Omental fat pad (tissue), 3 donors: ENCODE measurements at regions not wholly inside any gene's neighbourhood (a gene's known extent, or its start where the extent isn't known, plus 50 kb on each side); places are given as distances from the start of the nearest gene placed in this dataset.

Source experiments
- ATAC-seq: fragments of 150-250 bp; one replicate; pipeline ENCODE4 v1.9.1; 2016; ENCODE audit warnings: mild to moderate bottlenecking, moderate library complexity; ENCODE audit not compliant: low FRiP score
- DNase-seq: peaks from one replicate; pipeline ENCODE4 v3.0.0-alpha.2; 2019; ENCODE audit warnings: low spot score
- CTCF ChIP-seq, 3 donors: fragments of 450-650 bp; IDR thresholded peaks; one replicate each; pipeline ENCODE4 v1.5.1; 2016 to 2017; ENCODE audit warnings: antibody characterized with exemption in 3 of 3, mild to moderate bottlenecking in 3 of 3, moderate library complexity in 2 of 3

DNA sequence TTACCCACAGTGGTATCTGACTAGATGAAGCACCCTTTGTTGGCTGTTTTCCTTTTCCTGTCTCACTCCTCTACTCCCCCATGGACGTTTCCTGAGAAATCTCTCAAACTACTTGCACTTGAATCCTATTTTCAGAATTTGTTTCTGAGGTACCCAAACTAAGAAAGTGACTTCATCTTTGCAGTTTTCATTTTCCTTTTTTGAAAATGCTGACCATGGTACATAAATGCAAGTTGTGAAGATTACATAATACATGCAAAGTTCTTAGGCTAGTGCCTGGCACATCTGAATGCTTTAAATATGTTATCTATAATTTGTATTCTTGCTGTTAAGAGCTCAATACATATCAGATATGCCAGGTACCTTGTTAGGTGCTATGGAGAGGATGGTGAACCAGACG lies 644.7 kb upstream of the TENM4 start:
- ATAC-seq (no peak), DNase-seq (no peak)
- TF ChIP-seq CTCF (IDR thresholded peaks at IDR 0.05): no peak

DNA sequence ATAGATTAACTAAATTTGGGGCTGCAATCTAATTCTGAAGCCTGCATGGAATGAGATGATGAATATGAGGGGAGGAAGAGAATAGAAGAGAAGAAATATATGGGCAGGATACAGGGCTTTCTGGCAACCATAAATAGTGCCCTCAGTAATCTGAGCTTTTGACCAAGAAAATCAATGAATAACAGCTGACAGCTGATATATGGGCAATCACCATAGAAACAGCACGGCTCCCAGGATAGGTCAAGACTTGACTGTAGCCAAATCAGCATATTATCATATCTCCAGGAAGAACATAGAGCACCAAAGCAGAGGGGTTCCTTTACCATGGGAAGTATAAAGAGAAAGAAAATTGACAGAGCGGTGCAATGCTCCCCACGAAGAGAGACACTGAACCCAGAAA lies 643.8 kb upstream of the TENM4 start:
- no peak for TF ChIP-seq CTCF (IDR thresholded peaks at IDR 0.05)
- DNase-seq (no peak), ATAC-seq (no peak)

GRCh38 chr11:80083531-80083951 lies 642.7 kb upstream of the TENM4 start:
- TF ChIP-seq CTCF (IDR thresholded peaks at IDR 0.05): no peak
- DNase-seq (no peak), ATAC-seq (peak; percentile 87)

- DNase-seq (no peak), ATAC-seq (no peak)
- no peak for TF ChIP-seq CTCF (IDR thresholded peaks at IDR 0.05)
Observed at GRCh38 chr11:80082406-80082805, 641.6 kb upstream of the TENM4 start.

DNA sequence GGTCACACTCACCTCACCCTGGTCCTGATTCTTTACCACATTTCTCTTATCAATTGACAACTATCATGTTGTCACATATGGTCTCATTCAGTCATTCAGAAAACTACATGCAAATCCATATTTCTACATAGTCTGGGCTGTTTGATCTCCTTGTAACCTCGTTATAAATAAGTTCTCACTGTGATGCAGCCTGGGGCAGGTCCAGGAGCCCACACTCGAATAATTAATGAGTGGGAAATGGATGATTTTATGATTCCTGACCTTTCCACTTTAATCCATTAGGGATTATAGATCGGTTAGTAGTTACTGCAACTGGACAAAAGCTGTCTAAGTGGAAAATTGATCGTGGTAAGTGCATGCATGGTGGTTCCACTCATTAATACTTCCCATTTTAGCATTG lies 636.3 kb upstream of the TENM4 start:
- ATAC-seq (no peak), DNase-seq (no peak)
- TF ChIP-seq CTCF (IDR thresholded peaks at IDR 0.05): no peak

DNA sequence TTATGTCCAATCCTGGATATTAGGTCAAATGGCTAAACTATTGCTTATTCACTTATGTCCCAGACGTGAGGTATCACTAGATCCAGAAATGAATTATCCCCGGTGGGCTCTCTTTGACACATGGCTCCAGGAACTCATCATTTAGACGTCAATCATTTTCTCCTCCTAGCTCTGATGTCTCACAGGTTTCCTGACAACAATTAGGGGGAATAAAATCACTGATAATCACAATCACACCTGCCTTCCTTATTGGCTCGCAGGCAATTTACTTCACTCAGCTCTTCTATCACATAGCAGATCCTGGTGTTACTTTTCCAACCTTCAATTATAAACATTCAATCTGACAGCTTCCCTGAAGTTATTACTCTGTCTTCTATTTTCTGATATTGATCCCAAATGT lies 634.0 kb upstream of the TENM4 start:
- no peak for TF ChIP-seq CTCF (IDR thresholded peaks at IDR 0.05)
- ATAC-seq (no peak), DNase-seq (no peak)

DNA sequence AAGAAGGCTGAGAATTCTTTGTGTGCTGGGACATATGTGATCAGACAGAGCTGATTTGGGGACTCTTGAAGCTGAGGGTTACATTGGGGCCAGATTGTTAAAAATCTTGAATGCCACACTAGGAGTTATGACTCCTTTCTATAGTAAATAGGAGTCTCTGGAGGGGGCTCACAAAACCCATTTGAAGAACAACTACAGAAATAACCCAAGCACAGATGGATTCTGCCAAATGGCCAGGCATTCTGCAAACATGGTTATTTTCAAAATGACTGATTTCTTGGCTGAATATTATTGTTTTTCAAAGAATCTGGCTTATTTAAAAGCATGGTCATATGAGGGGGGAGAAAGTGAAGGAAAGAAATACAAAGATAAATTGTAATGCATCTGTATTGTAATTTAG lies 625.5 kb upstream of the TENM4 start:
- ATAC-seq (no peak), DNase-seq (no peak)
- TF ChIP-seq CTCF (IDR thresholded peaks at IDR 0.05): no peak
